Superior temporal gyrus (tissue), 1 donor: ENCODE measurements at regions not wholly inside any gene's neighbourhood (a gene's known extent, or its start where the extent isn't known, plus 50 kb on each side); places are given as distances from the start of the nearest gene placed in this dataset.
"Not testable (repeated sequence)": the region's sequence is repeated elsewhere in the genome, so short reads cannot be mapped to it uniquely, and the experiment has no call there.

Source experiments
- DNase-seq: peaks from one replicate; pipeline ENCODE4 v3.0.0-alpha.2; 2016; ENCODE audit errors: extremely low spot score

DNA sequence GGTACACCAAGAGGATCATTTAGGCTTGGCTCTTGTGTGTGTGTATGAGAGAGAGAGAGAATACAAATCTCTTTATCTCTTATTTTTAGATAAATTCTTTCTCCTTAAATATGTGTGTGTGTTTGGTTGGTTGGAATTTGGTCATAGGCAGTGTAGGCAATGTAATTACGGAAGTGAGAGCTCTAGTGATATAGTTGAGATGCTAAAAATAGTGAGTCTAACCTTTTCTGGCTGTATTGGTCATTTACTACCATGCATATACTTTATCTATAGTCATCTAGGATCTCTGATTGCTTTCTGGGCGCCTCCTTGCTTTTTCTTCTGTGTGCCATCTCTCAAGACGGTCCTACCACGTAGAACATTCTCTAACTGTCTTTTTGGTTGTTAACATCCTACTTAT, 250.2 kb downstream of the NUF2 start:
- no peak for DNase-seq

DNA sequence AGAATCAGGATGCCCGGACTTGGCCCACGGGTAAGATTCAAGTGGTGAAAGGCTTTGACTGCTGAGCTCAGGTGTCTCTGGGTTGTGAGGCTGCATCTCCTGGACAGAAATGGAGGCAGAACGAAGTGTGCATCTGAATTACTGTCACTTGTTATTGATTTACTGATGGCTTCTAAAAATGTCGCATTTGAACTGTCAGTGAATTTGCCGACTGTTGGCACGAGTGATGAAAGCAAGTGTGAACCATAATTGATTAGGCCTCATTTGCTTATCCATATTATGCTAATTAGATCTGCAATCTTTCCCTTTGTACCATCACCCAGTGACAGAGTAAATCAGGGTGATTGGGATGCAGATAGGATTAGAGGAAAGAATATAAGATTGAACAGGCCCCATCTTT, 252.4 kb downstream of the NUF2 start:
- DNase-seq: no peak

DNA sequence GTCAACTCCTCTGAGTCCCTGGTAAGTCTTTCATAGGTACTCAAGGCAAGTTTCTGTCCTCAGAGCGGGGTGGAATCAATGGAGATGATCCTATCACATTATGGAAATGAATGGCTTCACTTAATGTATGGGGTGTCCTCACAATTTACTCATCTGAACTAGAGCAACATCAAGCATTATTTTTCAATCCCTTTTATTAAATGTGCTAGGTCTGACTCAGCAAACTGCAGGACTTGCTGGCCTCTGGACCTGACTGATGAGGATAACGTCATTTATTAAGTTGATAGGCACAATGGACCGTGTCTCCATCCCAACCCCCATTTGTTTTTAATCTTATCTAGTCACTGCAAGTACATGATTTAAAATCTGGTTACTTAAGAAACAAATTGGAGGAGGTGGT, 259.2 kb downstream of the NUF2 start:
- no peak for DNase-seq

DNA sequence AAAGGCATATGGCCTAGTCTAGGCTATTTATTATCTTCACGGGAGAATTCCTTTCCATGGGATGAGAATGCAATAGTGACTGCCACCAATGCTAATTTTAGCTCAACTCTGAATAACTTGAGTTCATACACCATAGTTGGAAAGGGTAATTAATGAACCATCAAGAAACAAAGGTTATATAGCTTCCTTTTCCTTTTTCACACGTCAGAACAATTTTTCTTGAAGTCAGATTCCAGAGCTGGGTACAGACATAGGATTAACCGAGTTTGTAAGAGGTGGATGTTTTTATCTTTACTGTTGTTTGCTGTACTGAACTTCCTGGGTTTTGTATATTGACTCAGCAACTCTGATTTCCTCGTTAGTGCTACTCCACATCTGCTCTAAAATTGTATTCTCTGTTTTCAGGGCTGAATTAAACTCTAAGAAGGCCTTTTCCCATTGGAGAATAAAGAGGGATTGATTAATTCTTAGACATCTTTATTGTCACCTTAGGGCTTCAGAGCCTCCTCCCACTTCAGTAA, 262.0 kb downstream of the NUF2 start:
- no peak for DNase-seq

DNA sequence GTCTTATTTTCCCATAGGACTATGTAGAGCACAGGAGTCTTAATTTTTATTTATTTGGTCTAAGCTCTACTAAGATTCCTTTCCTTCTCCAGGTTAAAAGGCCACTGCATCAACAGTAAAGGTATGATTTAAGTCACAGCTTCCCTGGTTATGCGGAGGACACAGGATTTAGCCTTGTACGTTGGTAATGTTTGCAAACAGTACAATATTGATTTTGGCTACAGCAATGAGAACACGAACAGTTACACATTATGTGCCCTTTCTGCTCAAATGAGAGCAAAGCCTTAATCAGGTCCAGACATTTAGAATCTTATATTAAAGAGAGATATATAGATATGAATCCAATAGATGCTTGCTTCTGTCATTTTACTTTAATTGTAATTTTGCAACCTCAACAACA, 264.0 kb downstream of the NUF2 start:
- no peak for DNase-seq

DNA sequence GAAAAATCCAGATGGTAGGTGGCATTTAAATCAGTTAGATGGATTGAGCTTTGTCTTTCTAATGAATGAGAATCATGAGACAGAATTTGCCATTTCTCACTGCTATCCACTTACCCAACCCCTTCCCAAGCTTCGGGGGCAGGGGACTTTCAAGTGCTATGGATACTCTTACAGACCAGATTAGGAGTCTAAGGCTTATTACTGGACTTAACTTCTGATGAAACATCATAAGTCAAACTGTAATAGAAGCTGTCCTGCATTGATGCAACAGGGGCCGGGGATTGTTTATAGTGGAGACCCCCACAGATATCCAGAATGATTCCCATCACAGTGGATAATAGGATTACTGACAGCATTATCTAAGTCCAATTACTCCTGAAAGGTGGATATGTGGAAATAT, 267.0 kb downstream of the NUF2 start:
- DNase-seq: no peak

DNA sequence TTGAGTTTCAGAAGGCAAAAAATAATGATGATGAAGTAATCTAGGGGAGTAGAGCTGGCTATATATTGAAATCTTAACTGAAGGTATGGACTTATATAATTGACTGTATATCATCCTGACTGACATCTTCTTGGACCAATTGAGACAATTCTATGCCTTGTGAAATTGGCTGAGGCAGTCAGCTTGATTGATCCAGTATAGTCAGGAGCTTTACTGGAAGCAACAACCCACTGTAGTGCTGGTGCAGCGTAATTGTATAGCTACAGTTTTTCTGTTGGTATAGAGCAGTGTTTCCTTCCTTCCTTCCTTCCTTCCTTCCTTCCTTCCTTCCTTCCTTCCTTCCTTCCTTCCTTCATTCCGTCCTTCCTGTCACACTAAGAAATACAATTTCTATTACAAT, 268.0 kb downstream of the NUF2 start:
- DNase-seq: no peak

DNA sequence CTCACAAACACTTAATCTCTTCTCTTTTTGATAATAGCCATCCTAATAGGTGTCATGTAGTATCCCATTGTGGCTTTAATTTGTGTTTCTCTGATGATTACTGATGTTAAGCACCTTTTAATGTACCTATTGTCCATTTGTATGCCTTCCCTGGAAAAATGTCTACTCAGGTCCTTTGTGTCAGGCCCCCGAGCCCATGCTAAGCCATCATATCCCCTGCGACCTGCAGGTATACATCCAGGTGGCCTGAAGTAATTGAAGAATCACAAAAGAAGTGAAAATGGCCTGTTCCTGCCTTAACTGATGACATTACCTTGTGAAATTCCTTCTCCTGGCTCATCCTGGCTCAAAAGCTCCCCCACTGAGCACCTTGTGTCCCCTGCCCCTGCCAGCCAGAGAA, 269.4 kb downstream of the NUF2 start:
- DNase-seq: not testable (repeated sequence)

DNA sequence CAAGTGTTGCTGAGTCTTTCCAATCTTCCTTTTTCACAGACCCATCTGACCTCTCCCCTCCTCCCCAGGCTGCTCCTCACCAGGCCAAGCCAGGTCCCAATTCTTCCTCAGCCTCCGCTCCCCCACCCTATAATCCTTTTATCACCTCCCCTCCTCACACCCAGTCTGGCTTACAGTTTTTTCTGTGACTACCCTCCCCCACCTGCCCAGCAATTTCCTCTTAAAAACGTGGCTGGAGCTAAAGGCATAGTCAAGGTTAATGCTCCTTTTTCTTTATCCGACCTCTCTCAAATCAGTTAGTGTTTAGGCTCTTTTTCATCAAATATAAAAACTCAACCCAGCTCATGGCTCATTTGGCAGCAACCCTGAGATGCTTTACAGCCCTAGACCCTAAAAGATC, 270.9 kb downstream of the NUF2 start:
- DNase-seq: not testable (repeated sequence)

DNA sequence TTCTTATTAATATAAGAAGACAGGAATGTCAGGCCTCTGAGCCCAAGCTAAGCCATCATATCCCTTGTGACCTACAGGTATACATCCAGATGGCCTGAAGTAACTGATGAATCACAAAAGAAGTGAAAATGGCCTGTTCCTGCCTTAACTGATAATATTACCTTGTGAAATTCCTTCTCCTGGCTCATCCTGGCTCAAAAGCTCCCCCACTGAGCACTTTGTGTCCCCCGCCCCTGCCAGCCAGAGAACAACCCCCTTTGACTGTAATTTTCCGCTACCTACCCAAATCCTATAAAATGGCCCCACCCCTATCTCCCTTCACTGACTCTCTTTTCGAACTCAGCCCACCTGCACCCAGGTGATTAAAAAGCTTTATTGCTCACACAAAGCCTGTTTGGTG, 274.4 kb downstream of the NUF2 start:
- not testable (repeated sequence) for DNase-seq

DNA sequence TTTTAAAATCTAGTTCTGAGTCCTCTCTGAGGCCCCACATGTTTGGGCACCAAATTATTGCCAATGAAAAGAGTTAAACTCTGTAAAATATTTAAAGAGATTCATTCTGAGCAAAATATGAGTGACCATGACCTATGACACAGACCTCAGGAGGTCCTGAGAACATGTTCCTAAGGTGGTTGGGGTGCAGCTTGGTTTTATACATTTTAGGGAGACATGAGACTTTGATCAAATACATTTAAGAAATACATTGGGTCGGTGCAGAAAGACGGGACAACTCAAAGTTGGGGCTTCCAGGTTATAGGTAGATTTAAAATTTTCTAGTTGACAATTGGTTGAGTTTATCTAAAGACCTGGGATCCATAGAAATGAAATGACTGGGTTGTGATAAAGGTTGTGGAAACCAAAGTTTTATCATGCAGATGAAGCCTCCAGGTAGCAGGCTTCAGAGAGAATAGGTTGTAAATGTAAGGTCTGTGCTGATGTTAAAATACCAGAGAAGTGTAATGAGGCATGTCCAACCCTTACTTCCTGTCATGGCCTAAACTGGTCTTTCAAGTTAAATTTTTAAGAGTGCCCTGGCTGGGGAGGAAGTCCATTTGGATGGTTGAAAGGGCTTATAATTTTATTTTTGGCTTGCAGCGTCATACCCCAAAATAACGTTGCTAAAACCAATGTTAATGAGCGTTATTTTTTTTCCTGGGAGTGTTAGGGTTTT, 274.9 kb downstream of the NUF2 start:
- DNase-seq: no peak

DNA sequence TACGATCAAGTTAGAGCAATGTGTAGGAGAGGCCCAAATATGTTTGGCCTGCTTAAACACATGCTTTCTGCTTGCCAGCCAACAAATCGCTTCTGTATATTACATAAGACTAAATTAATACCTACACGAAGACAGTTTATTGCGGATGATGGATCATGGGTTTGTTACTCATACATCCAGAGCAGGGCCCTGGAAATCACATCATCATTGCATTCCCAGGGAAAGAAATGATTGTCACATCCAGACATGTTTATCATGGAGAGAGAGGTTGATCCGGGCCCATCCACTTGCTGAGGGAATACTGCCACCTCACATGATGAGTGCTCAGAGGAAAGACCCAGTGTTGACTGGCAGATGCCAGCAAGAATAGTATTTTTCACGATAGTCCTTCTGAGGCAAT, 282.6 kb downstream of the NUF2 start:
- DNase-seq: no peak

DNA sequence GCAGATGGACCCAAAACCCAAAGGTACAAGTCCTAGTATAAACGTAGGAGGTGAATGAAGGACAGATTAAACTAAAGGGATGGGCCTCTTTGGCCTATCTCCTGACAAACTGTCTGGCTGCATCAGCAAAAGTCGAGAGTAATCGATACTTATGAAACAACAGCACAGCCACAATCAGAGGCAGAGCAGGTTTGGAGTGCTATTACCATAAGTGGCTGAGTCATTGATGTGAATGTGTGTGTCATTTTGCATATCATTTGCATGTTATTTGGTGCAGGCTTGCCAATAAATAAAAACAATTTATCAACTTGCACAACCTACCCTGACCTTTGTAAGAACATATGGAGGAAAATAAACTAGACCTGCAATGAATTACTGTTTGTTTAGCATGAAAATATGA, 283.1 kb downstream of the NUF2 start:
- DNase-seq: no peak

DNA sequence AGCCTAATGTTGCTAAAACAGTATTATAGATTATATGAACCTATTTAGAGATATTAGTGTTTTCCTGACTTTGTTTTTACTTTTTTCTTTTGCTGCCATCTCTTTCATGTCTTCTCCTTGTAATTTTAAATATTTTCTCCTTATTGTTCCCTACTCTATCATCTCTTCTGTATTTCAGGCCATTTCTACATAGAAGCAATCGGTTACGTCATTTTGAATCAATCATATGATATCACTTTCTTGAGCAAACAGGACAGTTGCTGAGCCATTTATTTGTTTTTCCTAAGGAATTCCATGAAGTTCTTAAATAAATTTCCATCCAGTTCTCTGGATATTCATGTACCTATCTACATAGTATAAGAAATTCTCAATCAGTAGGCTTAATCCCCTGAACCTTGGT, 287.2 kb downstream of the NUF2 start:
- DNase-seq: no peak

DNA sequence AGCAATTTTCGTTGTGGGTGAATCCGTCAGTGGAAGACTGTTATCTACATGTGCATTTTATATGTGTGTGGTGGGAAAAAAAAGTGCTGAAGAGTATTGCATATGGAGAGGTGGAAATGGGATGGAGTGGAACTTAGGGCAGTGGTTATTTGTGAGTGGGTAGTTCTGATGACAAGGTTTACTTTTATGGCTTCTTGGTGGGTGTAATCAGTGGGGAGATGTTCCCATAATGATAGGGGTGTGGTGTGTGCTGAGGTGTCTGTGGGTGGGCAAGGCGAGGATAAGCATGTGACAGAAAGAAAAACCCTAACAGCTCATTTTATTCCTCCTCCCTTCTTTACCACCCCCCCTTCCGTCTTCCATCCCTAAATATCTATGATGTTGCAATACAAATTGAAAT, 288.1 kb downstream of the NUF2 start:
- DNase-seq: no peak

DNA sequence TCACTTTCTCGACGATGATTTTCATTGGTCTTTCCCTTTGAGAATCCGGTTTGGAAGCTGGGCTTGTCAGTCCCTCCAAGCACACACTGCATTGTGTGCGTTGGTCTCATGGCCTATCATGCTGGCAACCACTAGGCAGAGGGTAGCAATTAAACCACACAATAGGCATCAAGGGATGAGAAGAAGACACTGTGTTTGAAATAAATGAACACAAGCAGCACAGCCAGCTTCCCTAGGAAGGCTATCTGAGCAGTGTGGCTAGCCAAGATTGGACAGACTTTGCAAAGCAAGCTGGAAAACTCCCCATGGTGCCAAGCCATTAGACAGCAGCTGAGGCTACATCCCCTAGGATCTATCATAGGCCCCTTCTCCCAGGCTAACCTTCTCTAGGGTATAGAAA, 288.7 kb downstream of the NUF2 start:
- no peak for DNase-seq

DNA sequence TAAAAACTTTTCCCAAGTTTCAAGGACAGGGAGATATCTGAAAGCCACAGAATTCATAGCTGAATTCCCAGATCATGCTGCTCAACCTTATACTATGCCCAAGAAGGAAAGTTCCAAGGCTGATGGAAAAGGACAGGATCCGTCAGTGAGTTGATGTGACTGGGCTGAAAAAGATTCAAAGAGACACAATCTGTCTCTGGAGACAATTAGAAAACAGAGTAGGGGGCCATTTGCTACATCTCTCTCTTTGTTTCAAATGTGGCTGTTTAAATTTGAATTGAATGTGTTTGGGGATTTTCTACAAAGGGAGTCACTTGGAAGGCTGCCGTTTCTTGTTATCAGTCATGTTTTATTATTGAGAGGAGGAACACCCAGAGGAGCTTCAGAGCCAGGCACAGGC, 292.6 kb downstream of the NUF2 start:
- DNase-seq: no peak

DNA sequence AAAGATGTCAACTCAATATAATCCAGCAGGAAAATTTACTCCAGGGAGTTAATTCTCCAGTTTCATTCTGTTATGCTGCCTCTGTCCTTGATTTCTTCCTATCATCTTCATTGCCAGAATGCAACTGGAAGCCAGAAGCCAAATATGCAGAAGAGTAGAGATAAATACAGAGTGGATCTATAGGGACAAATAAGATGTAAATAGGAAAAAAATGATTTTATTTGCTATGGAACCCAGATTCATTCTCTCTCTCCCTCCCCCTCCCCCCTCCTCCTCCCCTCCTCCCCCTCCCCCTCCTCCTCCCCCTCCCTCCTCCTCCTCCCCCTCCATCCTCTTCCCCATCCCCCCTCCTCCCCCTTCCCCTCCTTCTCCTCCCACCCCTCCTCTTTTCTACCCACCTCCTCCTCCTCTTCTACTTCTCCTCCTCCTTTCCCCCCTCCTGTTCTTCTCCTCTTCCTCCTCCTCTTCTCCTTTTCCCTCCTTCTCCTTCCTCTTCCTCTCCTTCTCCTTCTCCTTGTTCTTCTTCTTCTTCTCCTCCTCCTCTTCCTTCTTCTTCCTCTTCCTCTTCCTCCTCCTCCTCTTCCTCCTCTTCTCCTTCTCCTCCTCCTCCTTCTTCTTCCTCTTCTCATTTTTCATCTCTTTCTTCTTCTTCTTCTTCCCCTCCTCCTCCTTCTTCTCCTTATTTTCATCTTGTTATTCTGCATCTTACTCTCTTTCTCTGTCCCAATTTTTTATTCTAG, 306.4 kb downstream of the NUF2 start:
- no peak for DNase-seq

DNA sequence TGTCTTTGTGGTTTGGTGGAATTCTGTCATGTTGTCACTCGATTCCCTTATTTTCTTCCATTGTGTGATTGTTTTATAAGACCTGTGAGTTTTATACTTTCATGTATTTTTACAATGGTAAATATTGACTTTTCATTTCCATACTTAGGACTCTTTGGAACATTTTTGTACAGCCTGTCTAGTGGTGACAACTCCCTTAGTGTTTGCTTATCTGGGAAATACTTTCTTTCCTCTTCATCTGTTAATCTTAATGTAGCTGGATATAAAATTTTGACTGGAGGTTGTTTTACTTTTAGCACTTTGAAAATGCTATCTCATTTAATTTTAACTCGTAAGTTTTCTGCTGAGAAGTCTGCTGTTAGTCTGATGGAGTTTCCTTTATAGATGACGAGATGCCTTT, 310.5 kb downstream of the NUF2 start:
- DNase-seq: no peak

DNA sequence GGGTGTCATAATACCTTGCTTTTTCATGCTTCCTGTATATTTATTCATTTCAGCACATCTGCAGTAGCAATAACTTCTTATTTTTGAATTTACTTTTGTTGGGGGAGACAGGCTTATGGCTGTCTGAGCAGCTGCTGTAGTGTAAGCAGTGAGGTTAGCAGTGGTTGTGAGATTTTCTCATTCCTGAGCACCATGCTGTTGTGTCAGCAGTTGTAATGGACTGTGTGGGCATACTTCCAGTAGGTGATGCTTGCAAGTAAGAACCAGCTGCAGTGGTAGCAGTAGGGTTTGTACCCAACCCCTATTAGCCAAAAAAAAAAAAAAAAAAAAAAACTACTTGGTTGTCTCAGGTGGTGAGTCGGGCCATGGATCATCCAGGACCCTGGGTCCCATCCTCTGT, 311.6 kb downstream of the NUF2 start:
- no peak for DNase-seq

DNA sequence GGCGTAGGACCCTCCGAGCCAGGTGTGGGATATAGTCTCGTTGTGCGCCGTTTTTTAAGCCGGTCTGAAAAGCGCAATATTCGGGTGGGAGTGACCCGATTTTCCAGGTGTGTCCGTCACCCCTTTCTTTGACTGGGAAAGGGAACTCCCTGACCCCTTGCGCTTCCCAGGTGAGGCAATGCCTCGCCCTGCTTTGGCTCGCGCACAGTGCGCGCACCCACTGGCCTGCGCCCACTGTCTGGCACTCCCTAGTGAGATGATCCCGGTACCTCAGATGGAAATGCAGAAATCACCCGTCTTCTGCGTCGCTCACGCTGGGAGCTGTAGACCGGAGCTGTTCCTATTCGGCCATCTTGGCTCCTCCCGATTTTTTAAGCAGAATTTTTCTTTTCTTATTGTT, 323.9 kb downstream of the NUF2 start:
- DNase-seq: not testable (repeated sequence)

DNA sequence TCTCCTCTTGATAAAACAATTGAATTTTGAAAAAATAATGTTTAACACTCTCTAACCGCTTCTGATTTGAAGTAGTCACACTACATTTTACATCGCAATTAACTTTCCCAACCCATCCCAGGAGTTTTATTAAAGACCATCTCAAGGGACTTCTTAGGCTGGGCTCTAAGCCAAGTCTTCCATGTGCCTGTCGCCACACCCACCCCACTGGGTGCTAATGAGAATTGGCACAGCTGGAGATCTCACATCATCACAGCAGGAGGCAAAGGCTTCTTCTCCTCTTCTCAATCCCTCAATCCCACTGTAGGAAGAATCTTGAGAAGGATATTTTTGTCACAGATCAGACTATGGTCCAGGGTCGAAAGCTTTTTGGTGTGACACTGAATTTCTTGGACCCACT, 328.9 kb downstream of the NUF2 start:
- DNase-seq: no peak

DNA sequence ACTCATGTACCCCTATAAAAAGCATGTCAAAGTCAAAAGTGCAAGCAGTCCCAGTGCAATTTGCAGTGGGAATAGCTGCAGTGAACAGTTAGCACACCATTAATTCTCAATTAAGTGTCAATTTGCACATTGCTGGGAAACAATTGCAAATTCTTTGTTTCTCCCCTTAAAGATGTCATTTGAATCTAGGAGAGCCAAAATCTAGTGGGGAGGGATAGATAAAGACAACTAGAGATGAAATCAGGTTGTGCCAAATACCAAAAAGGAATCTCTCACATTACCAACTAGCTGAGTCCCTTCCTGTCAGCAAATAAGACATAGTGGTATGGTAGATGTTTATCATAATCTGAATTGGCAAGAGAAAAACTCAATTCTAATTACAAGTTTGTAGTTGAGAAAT, 330.7 kb downstream of the NUF2 start:
- no peak for DNase-seq
